ENCODE measurements at regions not wholly inside any gene's neighbourhood (a gene's known extent, or its start where the extent isn't known, plus 50 kb on each side); places are given as distances from the start of the nearest gene placed in this dataset.

- no peak overlapping the region for H3K27ac ChIP-seq
- H3K4me1 ChIP-seq, result no peaks in the 10 kb centered on the region
- intact Hi-C loops (cut with DNase I; ENCODE audit: low total_unique reads), result no loop called here
- TF ChIP-seq POLR2AphosphoS5 (IDR thresholded peaks at IDR 0.05) (no peak), POLR2A (IDR thresholded peaks at IDR 0.05) (no peak)
- TF ChIP-seq, protein P1, sequence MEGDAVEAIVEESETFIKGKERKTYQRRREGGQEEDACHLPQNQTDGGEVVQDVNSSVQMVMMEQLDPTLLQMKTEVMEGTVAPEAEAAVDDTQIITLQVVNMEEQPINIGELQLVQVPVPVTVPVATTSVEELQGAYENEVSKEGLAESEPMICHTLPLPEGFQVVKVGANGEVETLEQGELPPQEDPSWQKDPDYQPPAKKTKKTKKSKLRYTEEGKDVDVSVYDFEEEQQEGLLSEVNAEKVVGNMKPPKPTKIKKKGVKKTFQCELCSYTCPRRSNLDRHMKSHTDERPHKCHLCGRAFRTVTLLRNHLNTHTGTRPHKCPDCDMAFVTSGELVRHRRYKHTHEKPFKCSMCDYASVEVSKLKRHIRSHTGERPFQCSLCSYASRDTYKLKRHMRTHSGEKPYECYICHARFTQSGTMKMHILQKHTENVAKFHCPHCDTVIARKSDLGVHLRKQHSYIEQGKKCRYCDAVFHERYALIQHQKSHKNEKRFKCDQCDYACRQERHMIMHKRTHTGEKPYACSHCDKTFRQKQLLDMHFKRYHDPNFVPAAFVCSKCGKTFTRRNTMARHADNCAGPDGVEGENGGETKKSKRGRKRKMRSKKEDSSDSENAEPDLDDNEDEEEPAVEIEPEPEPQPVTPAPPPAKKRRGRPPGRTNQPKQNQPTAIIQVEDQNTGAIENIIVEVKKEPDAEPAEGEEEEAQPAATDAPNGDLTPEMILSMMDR (IDR thresholded peaks at IDR 0.05), result no peak
- H3K27me3 ChIP-seq, result no peaks in the 10 kb centered on the region
- peaks cover 11 to 12% of the 10 kb centered on the region in 2 donors for H3K9me3 ChIP-seq
- H3K36me3 ChIP-seq, result no peaks in the 10 kb centered on the region
- no peak overlapping the region for H3K4me3 ChIP-seq
- no peak for DNase-seq (ENCODE audit: low spot score in 2 of 2)
These were observed 107.9 kb upstream of the ECI2 start for GRCh38 chr6:4243237-4243636.

- Histone ChIP-seq H3K36me3 (no peaks in the 10 kb centered on the region), H3K4me3 (no peak overlapping the region), H3K4me1 (no peaks in the 10 kb centered on the region), H3K27me3 (no peaks in the 10 kb centered on the region), H3K9me3 (peaks cover 11 to 12% of the 10 kb centered on the region in 2 donors), H3K27ac (no peak overlapping the region)
- DNase-seq (ENCODE audit: low spot score in 2 of 2), result no peak
- TF ChIP-seq, protein P1 (IDR thresholded peaks at IDR 0.05), result no peak
- TF ChIP-seq POLR2A (IDR thresholded peaks at IDR 0.05) (no peak), POLR2AphosphoS5 (IDR thresholded peaks at IDR 0.05) (no peak)
- intact Hi-C loops (cut with DNase I; ENCODE audit: low total_unique reads), result no loop called here
These were observed 107.2 kb upstream of the ECI2 start for GRCh38 chr6:4242601-4243000.

DNA sequence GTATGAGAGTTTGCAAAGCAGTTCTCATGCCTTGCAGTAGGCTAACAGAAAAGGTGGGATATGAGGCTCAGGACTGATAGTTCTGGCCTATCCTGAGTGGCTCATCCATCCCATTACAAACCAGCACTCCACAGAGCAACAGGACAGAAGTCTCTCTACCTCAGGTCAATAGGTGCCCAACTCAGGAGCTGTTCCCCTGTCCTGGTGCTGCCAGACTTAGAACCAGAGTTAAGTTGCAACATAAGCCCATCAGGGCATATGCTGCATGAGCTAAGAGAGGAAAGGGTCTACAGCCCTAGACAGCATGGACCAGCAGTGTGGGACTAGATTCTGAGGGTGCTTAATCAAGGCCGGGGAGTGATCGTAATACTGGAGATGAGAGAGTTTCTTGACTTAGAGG is 104.8 kb upstream of the ECI2 start:
- Histone ChIP-seq H3K27me3 (no peaks in the 10 kb centered on the region), H3K27ac (no peak overlapping the region), H3K4me3 (no peak overlapping the region), H3K36me3 (no peaks in the 10 kb centered on the region), H3K9me3 (peaks cover 11 to 12% of the 10 kb centered on the region in 2 donors), H3K4me1 (no peaks in the 10 kb centered on the region)
- TF ChIP-seq, protein P1 (IDR thresholded peaks at IDR 0.05), result no peak
- TF ChIP-seq POLR2A (IDR thresholded peaks at IDR 0.05) (no peak), POLR2AphosphoS5 (IDR thresholded peaks at IDR 0.05) (no peak)
- DNase-seq (ENCODE audit: low spot score in 2 of 2), result no peak
- intact Hi-C loops (cut with DNase I; ENCODE audit: low total_unique reads), result no loop called here

DNA sequence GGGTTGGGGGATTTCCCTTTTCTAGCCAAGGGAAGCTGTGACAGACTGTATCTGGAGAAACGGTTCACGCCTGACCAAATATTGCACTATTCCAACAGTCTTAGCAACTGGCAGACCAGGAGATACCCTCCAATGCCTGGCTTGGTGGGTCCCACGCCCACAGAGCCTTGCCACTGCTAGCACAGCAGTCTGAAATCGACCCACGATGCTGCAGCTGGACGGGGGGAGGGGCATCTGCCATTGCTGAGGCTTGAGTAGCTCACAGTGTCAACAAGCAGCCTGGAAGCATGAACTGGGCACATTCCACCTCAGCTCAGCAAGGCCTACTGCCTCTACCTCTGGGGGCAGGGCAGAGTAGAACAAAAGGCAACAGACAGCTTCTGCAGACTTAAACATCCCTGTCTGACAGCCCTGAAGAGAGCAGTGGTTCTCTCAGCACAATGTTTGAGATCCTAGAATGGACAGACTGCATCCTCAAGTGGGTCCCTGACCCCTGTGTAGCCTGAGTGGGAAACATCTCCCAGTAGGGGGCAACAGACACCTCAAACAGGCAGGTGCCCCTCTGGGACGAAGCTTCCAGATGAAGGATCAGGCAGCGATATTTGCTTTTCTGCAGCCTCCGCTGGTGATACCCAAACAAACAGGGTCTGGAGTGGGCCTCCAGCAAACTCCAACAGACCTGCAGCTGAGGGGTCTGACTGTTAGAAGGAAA is 89.9 kb upstream of the ECI2 start:
- Histone ChIP-seq H3K4me1 (no peaks in the 10 kb centered on the region), H3K4me3 (no peak overlapping the region), H3K27ac (no peak overlapping the region), H3K36me3 (no peaks in the 10 kb centered on the region), H3K27me3 (no peaks in the 10 kb centered on the region), H3K9me3 (no peaks in the 10 kb centered on the region)
- intact Hi-C loops (cut with DNase I; ENCODE audit: low total_unique reads), result no loop called here
- TF ChIP-seq POLR2AphosphoS5 (IDR thresholded peaks at IDR 0.05), result no peak
- TF ChIP-seq, protein P1 (IDR thresholded peaks at IDR 0.05), result no peak
- TF ChIP-seq POLR2A (IDR thresholded peaks at IDR 0.05), result no peak
- no peak for DNase-seq (ENCODE audit: low spot score in 2 of 2)

- intact Hi-C loops (cut with DNase I; ENCODE audit: low total_unique reads), result no loop called here
- H3K27ac ChIP-seq, result no peak overlapping the region
- H3K4me3 ChIP-seq, result no peak overlapping the region
- TF ChIP-seq POLR2AphosphoS5 (IDR thresholded peaks at IDR 0.05), result no peak
- no peak for TF ChIP-seq POLR2A (IDR thresholded peaks at IDR 0.05)
- TF ChIP-seq, protein P1 (IDR thresholded peaks at IDR 0.05), result no peak
- H3K27me3 ChIP-seq, result no peaks in the 10 kb centered on the region
- no peak for DNase-seq (ENCODE audit: low spot score in 2 of 2)
- H3K36me3 ChIP-seq, result no peaks in the 10 kb centered on the region
- H3K9me3 ChIP-seq, result no peaks in the 10 kb centered on the region
- H3K4me1 ChIP-seq, result no peaks in the 10 kb centered on the region
These were observed 88.9 kb upstream of the ECI2 start for GRCh38 chr6:4224067-4224978.

All from breast epithelium (tissue), 4 donors.